Natural killer cell (primary cell): ENCODE measurements at regions not wholly inside any gene's neighbourhood (a gene's known extent, or its start where the extent isn't known, plus 50 kb on each side); places are given as distances from the start of the nearest gene placed in this dataset.

Source experiments
- ATAC-seq, 3 donors: fragments of 150-1000 bp in 2 of 3; fragments of 200-7000 bp in 1 of 3; cut with Tn5 transposase; 1 replicate in 1 of 3; 2 replicates in 2 of 3; pipeline ENCODE4 v1.10.0; 2021; ENCODE audit warnings: mild to moderate bottlenecking in 2 of 3, moderate library complexity in 2 of 3
- DNase-seq, 2 donors: peaks; one replicate each; pipeline versions ENCODE4 v3.0.0 to v3.0.0-alpha.2; 2013 to 2021; ENCODE audit warnings: mixed read lengths in 1 of 2
- H3K27ac ChIP-seq: one replicate; pipeline ENCODE4 v1.5.1; 2013; ENCODE audit warnings: mild to moderate bottlenecking, low read length
- H3K27me3 ChIP-seq: one replicate; pipeline ENCODE4 v1.6.1; 2013; ENCODE audit warnings: low read length; ENCODE audit not compliant: control insufficient read depth, insufficient read depth
- H3K36me3 ChIP-seq: one replicate; pipeline ENCODE4 v1.6.1; 2013; ENCODE audit warnings: low read length; ENCODE audit not compliant: control insufficient read depth, insufficient read depth
- H3K4me1 ChIP-seq: one replicate; pipeline ENCODE4 v1.6.1; 2013; ENCODE audit warnings: low read length; ENCODE audit not compliant: control insufficient read depth, insufficient read depth
- H3K4me3 ChIP-seq: one replicate; pipeline ENCODE4 v1.5.1; 2013; ENCODE audit warnings: low read length
- H3K9me3 ChIP-seq: one replicate; pipeline ENCODE4 v1.6.1; 2013; ENCODE audit warnings: low read length; ENCODE audit not compliant: control insufficient read depth, insufficient read depth
- H3K27ac Mint-ChIP-seq, 2 donors: one replicate each; pipeline ENCODE4 v1.8.0; 2022; ENCODE audit warnings: mild to moderate bottlenecking in 2 of 2, mixed read lengths in 2 of 2, moderate library complexity in 1 of 2
- H3K27me3 Mint-ChIP-seq, 2 donors: one replicate each; pipeline ENCODE4 v1.8.0; 2022; ENCODE audit warnings: low read depth in 2 of 2, mixed read lengths in 2 of 2
- H3K36me3 Mint-ChIP-seq: one replicate; pipeline ENCODE4 v1.8.0; 2022; ENCODE audit warnings: mixed read lengths
- H3K4me1 Mint-ChIP-seq, 2 donors: one replicate each; pipeline ENCODE4 v1.8.0; 2022; ENCODE audit warnings: mixed read lengths in 2 of 2
- H3K4me3 Mint-ChIP-seq: one replicate; pipeline ENCODE4 v1.8.0; 2022; ENCODE audit warnings: mild to moderate bottlenecking, moderate library complexity, mixed read lengths
- H3K9me3 Mint-ChIP-seq, 2 donors: one replicate each; pipeline ENCODE4 v1.8.0; 2022; ENCODE audit warnings: mixed read lengths in 2 of 2
- WGBS: methylation state at CpG from one replicate; pipeline ENCODE4 v1.1.7; 2013; ENCODE audit warnings: missing lambda C conversion rate; ENCODE audit not compliant: insufficient coverage; 5-methylcytosine and 5-hydroxymethylcytosine counted together
- intact Hi-C: fragments of 100-400 bp; cut with micrococcal nuclease; formaldehyde crosslinking; loops from one replicate; pipeline ENCODE4 v1.14.2; 2022
- TF ChIP-seq, protein P1 (sequence below): fragments of 200-600 bp; IDR thresholded peaks from one replicate; pipeline ENCODE4 v1.8.0; 2022; ENCODE audit warnings: antibody characterized with exemption

DNA sequence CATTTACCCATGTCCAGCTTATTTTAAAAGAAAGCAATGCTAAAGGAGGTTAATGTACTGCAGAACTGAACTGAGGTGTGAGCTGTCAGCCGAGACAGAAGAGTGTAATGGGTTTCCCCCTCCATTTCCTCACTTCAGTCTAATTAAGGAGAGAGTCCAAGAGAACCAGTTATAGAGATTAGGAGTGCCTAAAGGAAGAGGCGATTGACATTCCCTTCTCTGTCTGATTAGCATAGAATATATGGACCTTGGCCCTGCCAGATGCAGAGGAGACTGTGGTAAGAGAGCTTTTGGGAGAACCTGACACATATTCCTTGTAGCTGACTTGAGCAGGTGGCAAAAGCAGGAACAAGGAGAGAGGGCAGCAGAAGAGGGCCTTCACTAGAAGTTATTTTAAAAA is 137.5 kb upstream of the INPP4B start:
- Mint-ChIP-seq H3K36me3 (no peaks in the 10 kb centered on the region), H3K4me1 (no peaks in the 10 kb centered on the region), H3K9me3 (peaks cover 7 to 8% of the 10 kb centered on the region in 2 donors), H3K27ac (no peak overlapping the region), H3K27me3 (no peaks in the 10 kb centered on the region), H3K4me3 (no peak overlapping the region)
- Histone ChIP-seq H3K27ac (no peak overlapping the region), H3K36me3 (no peaks in the 10 kb centered on the region), H3K9me3 (no peaks in the 10 kb centered on the region), H3K4me1 (no peaks in the 10 kb centered on the region), H3K4me3 (no peak overlapping the region), H3K27me3 (peaks cover 2% of the 10 kb centered on the region)
- intact Hi-C loops = no loop called here
- ATAC-seq (no peak), DNase-seq (no peak)
- 73% methylated on average over 1 of the region's 2 CpGs for WGBS
- TF ChIP-seq, protein P1, sequence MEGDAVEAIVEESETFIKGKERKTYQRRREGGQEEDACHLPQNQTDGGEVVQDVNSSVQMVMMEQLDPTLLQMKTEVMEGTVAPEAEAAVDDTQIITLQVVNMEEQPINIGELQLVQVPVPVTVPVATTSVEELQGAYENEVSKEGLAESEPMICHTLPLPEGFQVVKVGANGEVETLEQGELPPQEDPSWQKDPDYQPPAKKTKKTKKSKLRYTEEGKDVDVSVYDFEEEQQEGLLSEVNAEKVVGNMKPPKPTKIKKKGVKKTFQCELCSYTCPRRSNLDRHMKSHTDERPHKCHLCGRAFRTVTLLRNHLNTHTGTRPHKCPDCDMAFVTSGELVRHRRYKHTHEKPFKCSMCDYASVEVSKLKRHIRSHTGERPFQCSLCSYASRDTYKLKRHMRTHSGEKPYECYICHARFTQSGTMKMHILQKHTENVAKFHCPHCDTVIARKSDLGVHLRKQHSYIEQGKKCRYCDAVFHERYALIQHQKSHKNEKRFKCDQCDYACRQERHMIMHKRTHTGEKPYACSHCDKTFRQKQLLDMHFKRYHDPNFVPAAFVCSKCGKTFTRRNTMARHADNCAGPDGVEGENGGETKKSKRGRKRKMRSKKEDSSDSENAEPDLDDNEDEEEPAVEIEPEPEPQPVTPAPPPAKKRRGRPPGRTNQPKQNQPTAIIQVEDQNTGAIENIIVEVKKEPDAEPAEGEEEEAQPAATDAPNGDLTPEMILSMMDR = no peak

DNA sequence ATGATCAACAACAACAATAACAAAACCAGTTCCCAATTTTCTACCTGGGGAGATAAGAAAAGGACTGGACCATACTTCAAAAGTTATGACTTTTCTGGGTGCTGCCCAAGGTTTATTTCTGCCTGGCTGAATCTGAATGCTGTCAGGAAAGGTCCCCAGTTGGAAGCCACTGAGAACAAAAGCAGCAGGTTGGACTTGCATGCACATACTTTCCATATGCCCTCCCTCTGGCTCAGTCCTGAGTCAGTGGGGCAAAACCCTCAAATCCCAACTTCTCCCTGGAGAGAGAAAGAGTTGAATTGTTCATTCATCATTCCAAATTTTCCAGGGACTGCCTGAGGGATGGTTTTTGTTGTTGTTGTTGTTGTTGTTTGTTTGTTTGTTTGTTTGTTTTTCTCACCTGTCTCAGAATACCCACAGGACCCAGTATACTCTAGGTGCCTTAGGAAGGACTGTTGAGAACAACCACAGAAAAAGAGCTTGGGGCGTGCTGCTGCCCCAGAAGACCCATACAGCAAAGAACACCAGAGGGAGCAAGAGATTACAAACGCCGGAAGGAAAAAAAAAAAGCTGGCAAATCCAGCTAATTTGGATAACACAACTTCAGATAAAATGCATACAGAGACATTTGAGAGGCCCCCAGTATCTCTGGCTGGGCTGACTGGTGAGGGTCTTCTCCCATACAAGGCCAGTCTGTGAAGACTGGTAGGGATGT is 138.9 kb upstream of the INPP4B start:
- Histone ChIP-seq H3K27me3 (peaks cover 2% of the 10 kb centered on the region), H3K4me3 (no peak overlapping the region), H3K36me3 (no peaks in the 10 kb centered on the region), H3K27ac (no peak overlapping the region), H3K9me3 (no peaks in the 10 kb centered on the region), H3K4me1 (no peaks in the 10 kb centered on the region)
- intact Hi-C loops = no loop called here
- peaks cover 8% of the 10 kb centered on the region in 2 donors for H3K9me3 Mint-ChIP-seq
- no peak overlapping the region for H3K27ac Mint-ChIP-seq
- ATAC-seq = no peak
- no peak for DNase-seq
- no peaks in the 10 kb centered on the region for H3K4me1 Mint-ChIP-seq
- H3K4me3 Mint-ChIP-seq = no peak overlapping the region
- 61% methylated on average over 3 of the region's 3 CpGs for WGBS
- no peaks in the 10 kb centered on the region for H3K27me3 Mint-ChIP-seq
- H3K36me3 Mint-ChIP-seq = no peaks in the 10 kb centered on the region
- TF ChIP-seq, protein P1 = no peak

DNA sequence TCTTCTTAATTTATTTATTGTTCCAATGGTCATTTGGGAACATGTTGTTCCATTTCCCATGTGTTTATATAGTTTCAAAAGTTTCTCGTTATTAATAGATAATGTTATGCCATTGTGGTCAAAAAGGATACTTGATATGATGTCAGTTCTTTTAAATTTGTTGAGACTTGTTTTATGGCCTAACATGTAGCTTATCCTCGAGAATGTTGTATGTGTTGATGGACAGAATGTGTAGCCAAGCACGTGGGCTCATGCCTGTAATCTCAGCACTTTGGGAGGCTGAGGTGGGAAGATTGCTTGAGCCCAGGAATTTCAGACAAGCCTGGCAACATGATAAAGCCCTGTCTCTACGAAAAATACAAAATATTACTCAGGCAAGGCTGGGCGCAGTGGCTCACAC is 168.5 kb upstream of the USP38 start:
- Histone ChIP-seq H3K27me3 (no peaks in the 10 kb centered on the region), H3K27ac (no peak overlapping the region), H3K4me1 (peaks cover 4% of the 10 kb centered on the region), H3K36me3 (no peaks in the 10 kb centered on the region), H3K4me3 (no peak overlapping the region), H3K9me3 (no peaks in the 10 kb centered on the region)
- Mint-ChIP-seq H3K4me1 (no peaks in the 10 kb centered on the region), H3K36me3 (no peaks in the 10 kb centered on the region), H3K27ac (no peak overlapping the region), H3K27me3 (no peaks in the 10 kb centered on the region), H3K4me3 (no peak overlapping the region), H3K9me3 (peaks cover 3 to 4% of the 10 kb centered on the region in 2 donors)
- 64% methylated on average over 5 of the region's 5 CpGs for WGBS
- TF ChIP-seq, protein P1 = no peak
- intact Hi-C loops = no loop called here
- ATAC-seq (no peak), DNase-seq (no peak)

DNA sequence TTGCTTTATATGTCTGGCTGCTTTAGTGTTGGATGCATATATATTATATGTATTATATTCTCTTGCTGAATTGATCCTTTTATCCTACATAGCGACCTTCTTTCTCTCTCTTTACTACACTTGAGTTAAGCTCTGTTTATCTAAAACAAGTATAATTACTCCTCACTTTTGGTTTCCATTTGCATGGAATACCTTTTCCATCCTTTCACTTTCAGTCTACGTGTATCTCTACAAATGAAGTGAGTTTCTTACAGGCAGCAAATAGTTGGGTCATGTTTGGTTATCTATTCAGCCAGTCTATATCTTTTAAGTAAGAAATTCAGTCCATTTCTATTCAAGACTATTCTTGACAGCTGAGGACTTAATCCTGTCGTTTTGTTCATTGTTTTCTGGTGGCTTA is 167.5 kb upstream of the USP38 start:
- intact Hi-C loops = no loop called here
- no peak overlapping the region for H3K4me3 Mint-ChIP-seq
- H3K4me1 ChIP-seq = peaks cover 5% of the 10 kb centered on the region
- H3K9me3 Mint-ChIP-seq = peaks cover 3 to 4% of the 10 kb centered on the region in 2 donors
- no peak for ATAC-seq
- H3K9me3 ChIP-seq = no peaks in the 10 kb centered on the region
- DNase-seq = no peak
- H3K36me3 Mint-ChIP-seq = no peaks in the 10 kb centered on the region
- H3K4me1 Mint-ChIP-seq = no peaks in the 10 kb centered on the region
- H3K27ac ChIP-seq = no peak overlapping the region
- TF ChIP-seq, protein P1 = no peak
- 67% methylated on average over 1 of the region's 3 CpGs for WGBS
- no peaks in the 10 kb centered on the region for H3K27me3 ChIP-seq
- no peak overlapping the region for H3K27ac Mint-ChIP-seq
- H3K4me3 ChIP-seq = no peak overlapping the region
- H3K36me3 ChIP-seq = no peaks in the 10 kb centered on the region
- no peaks in the 10 kb centered on the region for H3K27me3 Mint-ChIP-seq
